GM23248 (cell line): ENCODE measurements at regions not wholly inside any gene's neighbourhood (a gene's known extent, or its start where the extent isn't known, plus 50 kb on each side); places are given as distances from the start of the nearest gene placed in this dataset.

Source experiments
- DNase-seq: peaks from one replicate; pipeline ENCODE4 v3.0.0-alpha.2; 2015
- H2AFZ ChIP-seq: fragments of 200-600 bp; sonication (generic); 2 replicates; pipeline ENCODE4 v1.6.1; 2016; ENCODE audit warnings: antibody characterized with exemption
- H3F3A ChIP-seq: fragments of 200-600 bp; sonication (generic); 2 replicates; pipeline ENCODE4 v1.6.1; 2016; ENCODE audit warnings: mild to moderate bottlenecking, antibody characterized with exemption, mixed run types; ENCODE audit not compliant: insufficient read depth
- H3K27ac ChIP-seq: fragments of 200-600 bp; sonication (generic); 2 replicates; pipeline ENCODE4 v1.5.1; 2016; ENCODE audit warnings: mild to moderate bottlenecking
- H3K27me3 ChIP-seq: fragments of 200-600 bp; sonication (generic); replicated peaks from 2 replicates; pipeline ENCODE4 v1.6.1; 2016; ENCODE audit warnings: mild to moderate bottlenecking; ENCODE audit not compliant: insufficient read depth
- H3K36me3 ChIP-seq: fragments of 200-600 bp; sonication (generic); 2 replicates; pipeline ENCODE4 v1.6.1; 2016; ENCODE audit warnings: low read depth, mild to moderate bottlenecking
- H3K4me1 ChIP-seq: fragments of 200-600 bp; sonication (generic); 2 replicates; pipeline ENCODE4 v1.6.1; 2016; ENCODE audit warnings: mild to moderate bottlenecking; ENCODE audit not compliant: insufficient read depth
- H3K4me2 ChIP-seq: fragments of 200-600 bp; sonication (generic); one replicate; pipeline ENCODE4 v1.6.1; 2016; ENCODE audit warnings: mild to moderate bottlenecking; ENCODE audit not compliant: unreplicated experiment
- H3K4me3 ChIP-seq: fragments of 200-600 bp; sonication (generic); 2 replicates; pipeline ENCODE4 v1.5.1; 2016; ENCODE audit warnings: mild to moderate bottlenecking
- H3K79me2 ChIP-seq: fragments of 200-600 bp; sonication (generic); 2 replicates; pipeline ENCODE4 v1.6.1; 2016; ENCODE audit warnings: mild to moderate bottlenecking; ENCODE audit not compliant: insufficient read depth
- H3K9ac ChIP-seq: fragments of 200-600 bp; sonication (generic); 2 replicates; pipeline ENCODE4 v1.6.1; 2016; ENCODE audit warnings: mild to moderate bottlenecking
- H3K9me2 ChIP-seq: fragments of 200-600 bp; sonication (generic); 2 replicates; pipeline ENCODE4 v1.6.1; 2016; ENCODE audit warnings: mixed run types, mild to moderate bottlenecking, moderate library complexity; ENCODE audit not compliant: insufficient read depth
- H3K9me3 ChIP-seq: fragments of 200-600 bp; sonication (generic); one replicate; pipeline ENCODE4 v1.6.1; 2017; ENCODE audit warnings: low read depth
- H4K20me1 ChIP-seq: fragments of 200-600 bp; sonication (generic); 2 replicates; pipeline ENCODE4 v1.6.0; 2016; ENCODE audit not compliant: insufficient read depth
- EZH2 ChIP-seq: fragments of 200-600 bp; sonication (generic); IDR thresholded peaks from 2 replicates; pipeline ENCODE4 v1.6.1; 2018; ENCODE audit warnings: antibody characterized with exemption, mild to moderate bottlenecking; ENCODE audit not compliant: insufficient read depth, poor library complexity, severe bottlenecking
- EZH2phosphoT487 ChIP-seq: fragments of 200-600 bp; sonication (generic); IDR thresholded peaks from 2 replicates; pipeline ENCODE4 v1.6.1; 2018; ENCODE audit warnings: antibody characterized with exemption, moderate library complexity, mild to moderate bottlenecking, low read depth; ENCODE audit not compliant: insufficient read depth
- WGBS, 2 experiments: methylation state at CpG; one replicate each; pipeline ENCODE4 v1.1.6; 2015 to 2017; ENCODE audit warnings: low lambda C conversion rate in 2 of 2, low coverage in 1 of 2; ENCODE audit errors: missing lambda C conversion rate in 2 of 2; 5-methylcytosine and 5-hydroxymethylcytosine counted together
- in situ Hi-C: fragments of 300-500 bp; cut with MboI; formaldehyde crosslinking; loops from 2 replicates; pipeline ENCODE4 v1.15.0; 2020

DNA sequence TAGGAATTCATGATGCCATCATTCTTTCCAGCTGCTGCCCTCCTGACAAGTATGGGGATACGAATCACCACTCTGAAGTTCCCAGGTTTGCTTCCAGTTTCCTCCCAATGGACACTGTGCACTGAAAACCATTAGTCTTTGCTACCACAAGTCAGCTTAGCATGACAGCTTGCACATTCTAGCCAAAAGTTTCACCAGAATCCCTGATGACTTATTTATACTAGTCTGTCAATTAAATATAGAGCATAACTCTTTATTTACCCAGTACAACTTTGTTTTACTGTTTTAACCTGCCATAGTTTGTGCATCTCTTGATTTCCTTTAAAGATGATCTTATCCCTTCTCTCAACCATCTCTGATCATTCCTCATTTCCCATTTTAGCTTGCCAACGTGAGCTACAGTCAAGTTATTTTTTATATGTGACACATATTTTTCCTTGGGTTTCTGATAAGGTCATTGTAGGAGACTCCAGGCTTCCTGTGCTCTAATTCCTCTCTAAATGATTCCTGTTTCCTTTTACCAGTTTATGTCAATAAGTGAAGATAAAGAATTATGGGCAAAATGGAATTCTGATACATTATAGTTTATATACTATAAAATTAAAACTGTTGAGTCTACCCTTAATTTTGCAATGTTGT, 167.5 kb upstream of the MEOX2 start:
- Histone ChIP-seq H3K4me2 (no peak overlapping the region), H3K27ac (no peak overlapping the region), H3K9me2 (no peaks in the 10 kb centered on the region), H3F3A (no peaks in the 10 kb centered on the region), H3K9me3 (no peaks in the 10 kb centered on the region), H2AFZ (no peak overlapping the region), H3K27me3 (no peaks in the 10 kb centered on the region), H3K79me2 (no peaks in the 10 kb centered on the region), H4K20me1 (no peaks in the 10 kb centered on the region), H3K9ac (no peak overlapping the region), H3K4me3 (no peak overlapping the region), H3K36me3 (no peaks in the 10 kb centered on the region), H3K4me1 (0 out of 2 replicates have a peak, but pooled peaks cover 3% of the 10 kb centered on the region)
- in situ Hi-C loops, result no loop called here
- WGBS, 2 experiments, result 34 to 37% methylated on average over 2 of the region's 2 CpGs
- peak; percentile 36 for DNase-seq
- TF ChIP-seq EZH2phosphoT487 (no peak), EZH2 (no peak)

GRCh38 chr7:15851201-15851600, 164.7 kb upstream of the MEOX2 start:
- no peaks in the 10 kb centered on the region for H3K79me2 ChIP-seq
- no peaks in the 10 kb centered on the region for H3F3A ChIP-seq
- 0 out of 2 replicates have a peak, but pooled peaks cover 3% of the 10 kb centered on the region for H3K4me1 ChIP-seq
- no peaks in the 10 kb centered on the region for H4K20me1 ChIP-seq
- H2AFZ ChIP-seq, result no peak overlapping the region
- no peaks in the 10 kb centered on the region for H3K9me3 ChIP-seq
- no peak overlapping the region for H3K4me3 ChIP-seq
- 58 to 61% methylated on average over 6 of the region's 6 CpGs for WGBS, 2 experiments
- no peak overlapping the region for H3K27ac ChIP-seq
- H3K9ac ChIP-seq, result no peak overlapping the region
- no peaks in the 10 kb centered on the region for H3K9me2 ChIP-seq
- no peaks in the 10 kb centered on the region for H3K27me3 ChIP-seq
- no peak overlapping the region for H3K4me2 ChIP-seq
- no peak for TF ChIP-seq EZH2phosphoT487
- no peak for TF ChIP-seq EZH2
- no peaks in the 10 kb centered on the region for H3K36me3 ChIP-seq
- in situ Hi-C loops, result no loop called here
- DNase-seq, result peak; percentile 64

- Histone ChIP-seq H3K4me3 (no peak overlapping the region), H3F3A (no peaks in the 10 kb centered on the region), H4K20me1 (no peaks in the 10 kb centered on the region), H2AFZ (no peak overlapping the region), H3K9me2 (no peaks in the 10 kb centered on the region), H3K9ac (no peak overlapping the region), H3K9me3 (no peaks in the 10 kb centered on the region), H3K79me2 (no peaks in the 10 kb centered on the region), H3K36me3 (no peaks in the 10 kb centered on the region), H3K27me3 (no peaks in the 10 kb centered on the region), H3K4me1 (0 out of 2 replicates have a peak, but pooled peaks cover 1% of the 10 kb centered on the region), H3K4me2 (no peak overlapping the region), H3K27ac (no peak overlapping the region)
- 77 to 94% methylated on average over 1 of the region's 1 CpG for WGBS, 2 experiments
- TF ChIP-seq EZH2 (no peak), EZH2phosphoT487 (no peak)
- in situ Hi-C loops, result no loop called here
- no peak for DNase-seq
These were observed 162.4 kb upstream of the MEOX2 start for GRCh38 chr7:15848901-15849300.

DNA sequence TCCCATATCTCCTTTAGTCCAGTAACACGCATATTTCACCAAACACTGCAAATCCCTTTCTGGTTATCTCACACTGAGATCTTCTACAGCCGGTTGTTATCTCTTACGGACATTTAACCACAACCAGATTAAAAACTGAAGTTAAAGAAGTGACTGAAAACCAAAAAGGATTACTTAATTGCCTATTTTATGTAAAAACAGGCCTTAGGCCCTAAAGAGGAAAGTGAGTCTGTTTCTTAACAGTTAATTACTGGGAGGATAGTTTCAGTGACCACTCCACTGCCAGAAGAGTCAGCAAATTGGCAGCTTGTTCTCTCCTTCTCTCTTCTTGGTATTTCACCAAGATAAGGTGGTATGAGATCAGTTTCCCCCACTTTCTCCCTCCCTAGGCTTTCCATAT, 161.9 kb upstream of the MEOX2 start:
- Histone ChIP-seq H2AFZ (no peak overlapping the region), H3K4me2 (no peak overlapping the region), H3K9ac (no peak overlapping the region), H3K4me3 (no peak overlapping the region), H3K27me3 (no peaks in the 10 kb centered on the region), H3K27ac (no peak overlapping the region), H3K36me3 (no peaks in the 10 kb centered on the region), H3K79me2 (no peaks in the 10 kb centered on the region), H4K20me1 (no peaks in the 10 kb centered on the region), H3K4me1 (no peaks in the 10 kb centered on the region), H3F3A (no peaks in the 10 kb centered on the region), H3K9me2 (no peaks in the 10 kb centered on the region), H3K9me3 (no peaks in the 10 kb centered on the region)
- peak; percentile 5 for DNase-seq
- 89 to 98% methylated on average over 3 of the region's 3 CpGs for WGBS, 2 experiments
- no peak for TF ChIP-seq EZH2phosphoT487
- no peak for TF ChIP-seq EZH2
- in situ Hi-C loops, result no loop called here

DNA sequence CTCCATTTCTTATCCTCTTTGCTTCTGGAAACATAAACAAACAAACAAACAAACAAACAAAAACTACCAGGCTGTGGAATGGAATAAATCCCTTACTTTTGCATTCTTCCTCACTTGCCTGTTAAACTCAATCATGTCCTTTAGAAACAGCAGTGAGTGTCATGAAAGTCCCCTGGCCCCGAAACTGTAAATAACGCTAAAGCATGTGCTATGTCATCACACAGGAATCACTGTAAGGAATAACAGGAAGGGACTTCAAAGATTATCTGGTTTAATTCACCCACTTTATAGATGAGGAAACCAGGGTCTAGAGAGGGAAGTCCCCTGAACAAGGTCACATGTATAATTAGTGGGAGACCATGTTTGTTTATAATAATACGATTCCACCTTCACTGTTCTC, 159.4 kb upstream of the MEOX2 start:
- no peak for TF ChIP-seq EZH2
- no peak for TF ChIP-seq EZH2phosphoT487
- H3K27ac ChIP-seq, result no peak overlapping the region
- no peaks in the 10 kb centered on the region for H3K4me1 ChIP-seq
- no peaks in the 10 kb centered on the region for H3F3A ChIP-seq
- H4K20me1 ChIP-seq, result no peaks in the 10 kb centered on the region
- H2AFZ ChIP-seq, result no peak overlapping the region
- 77 to 84% methylated on average over 3 of the region's 3 CpGs for WGBS, 2 experiments
- H3K36me3 ChIP-seq, result no peaks in the 10 kb centered on the region
- no peak overlapping the region for H3K4me3 ChIP-seq
- no peaks in the 10 kb centered on the region for H3K27me3 ChIP-seq
- in situ Hi-C loops, result no loop called here
- no peak for DNase-seq
- H3K9me2 ChIP-seq, result no peaks in the 10 kb centered on the region
- H3K9me3 ChIP-seq, result no peaks in the 10 kb centered on the region
- no peaks in the 10 kb centered on the region for H3K79me2 ChIP-seq
- H3K4me2 ChIP-seq, result no peak overlapping the region
- H3K9ac ChIP-seq, result no peak overlapping the region
